GM19468 (cell line): ENCODE measurements at regions not wholly inside any gene's neighbourhood (a gene's known extent, or its start where the extent isn't known, plus 50 kb on each side); places are given as distances from the start of the nearest gene placed in this dataset.
"Not testable (repeated sequence)": the region's sequence is repeated elsewhere in the genome, so short reads cannot be mapped to it uniquely, and the experiment has no call there.

Experiments
- ATAC-seq: cut with Tn5 transposase; IDR thresholded peaks from one replicate; pipeline ENCODE4 v1.9.1; 2021; ENCODE audit warnings: mild to moderate bottlenecking, moderate library complexity, moderate number of reproducible peaks; ENCODE audit not compliant: unreplicated experiment; ENCODE audit errors: extremely low read depth

DNA sequence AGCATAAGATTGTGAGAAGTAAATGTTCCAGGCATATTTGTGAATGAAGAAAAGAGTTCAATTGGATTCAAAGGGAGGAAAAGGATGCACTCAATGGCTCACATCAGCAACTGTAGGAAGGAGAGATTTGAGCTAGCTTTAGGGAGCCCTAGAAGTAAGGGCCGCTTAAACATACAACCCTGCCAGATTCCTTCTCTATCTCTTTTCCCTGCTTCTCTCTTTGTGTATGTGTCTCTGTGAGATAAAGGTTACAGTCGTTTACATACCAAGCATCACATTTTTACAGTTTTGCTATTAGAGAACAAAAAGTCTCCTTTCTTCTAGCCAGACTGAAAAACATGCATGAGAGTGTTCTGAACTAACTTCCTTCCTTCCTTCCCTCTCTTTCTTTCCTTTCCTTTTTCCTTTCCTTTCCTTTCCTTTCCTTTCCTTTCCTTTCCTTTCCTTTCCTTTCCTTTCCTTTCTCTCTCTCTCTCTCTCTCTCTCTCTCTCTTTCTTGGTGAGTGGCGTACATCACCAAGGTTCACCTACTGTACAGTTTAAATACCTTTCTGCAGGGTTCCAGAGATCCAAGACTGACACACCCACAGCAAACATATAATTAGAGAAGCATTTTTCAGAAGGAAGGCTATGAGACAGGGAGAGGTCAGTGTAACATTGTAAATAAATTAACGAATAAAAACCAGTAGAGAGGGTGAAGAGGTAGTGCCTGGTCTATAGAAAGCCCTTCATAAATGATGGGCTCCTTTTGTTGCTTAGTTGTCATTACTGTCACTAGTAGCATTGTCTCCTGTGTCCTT, 240.4 kb downstream of the ARL4A start:
- ATAC-seq, result no peak

DNA sequence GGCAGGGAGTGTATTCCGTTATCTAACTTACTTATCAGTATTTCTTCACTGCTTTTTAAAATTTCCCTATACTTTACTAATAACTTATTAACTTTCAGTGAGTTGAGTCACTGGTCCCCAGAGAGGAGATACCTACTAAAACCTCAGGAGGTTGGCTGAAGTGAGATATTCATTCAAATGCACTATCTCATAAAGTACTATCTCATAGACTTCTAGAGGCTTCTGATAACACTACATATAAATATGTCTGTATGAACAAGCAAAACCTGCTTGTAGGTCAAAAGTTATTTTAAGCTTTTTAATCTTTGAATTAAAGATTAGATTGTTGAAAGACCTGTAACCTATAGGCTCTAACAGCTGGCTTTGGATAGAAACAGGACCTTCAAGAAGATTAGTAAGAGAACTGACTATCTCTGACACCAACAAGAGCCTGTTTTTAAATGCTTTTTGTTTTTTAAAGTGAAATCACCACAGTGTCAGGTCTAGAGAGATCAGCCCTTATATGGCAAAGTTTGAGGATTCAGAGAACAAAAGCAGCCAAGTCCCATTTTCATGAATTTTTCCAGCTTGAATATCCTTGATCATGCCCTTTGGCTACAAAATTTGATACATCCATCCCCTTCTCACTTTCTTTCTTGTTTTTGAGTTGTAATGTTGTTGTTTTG, 242.2 kb downstream of the ARL4A start:
- ATAC-seq, result no peak

DNA sequence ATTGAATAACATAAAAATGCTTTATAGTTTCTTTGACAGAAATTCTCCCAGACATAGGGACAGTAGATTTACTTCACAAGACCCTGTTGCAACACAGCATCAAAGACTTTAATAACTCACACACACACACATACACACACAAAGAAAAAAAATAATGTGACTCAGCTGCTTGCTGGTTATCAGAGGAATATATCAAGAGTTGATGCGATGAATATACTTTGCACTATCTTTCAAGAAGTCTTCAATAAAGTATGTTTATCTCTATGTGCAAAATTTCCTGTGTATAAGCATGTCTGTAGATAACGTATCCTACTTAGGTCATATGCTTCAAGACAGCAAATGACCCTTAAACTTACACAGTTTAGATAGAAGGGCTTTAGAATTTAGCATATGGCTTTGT, 243.1 kb downstream of the ARL4A start:
- no peak for ATAC-seq

DNA sequence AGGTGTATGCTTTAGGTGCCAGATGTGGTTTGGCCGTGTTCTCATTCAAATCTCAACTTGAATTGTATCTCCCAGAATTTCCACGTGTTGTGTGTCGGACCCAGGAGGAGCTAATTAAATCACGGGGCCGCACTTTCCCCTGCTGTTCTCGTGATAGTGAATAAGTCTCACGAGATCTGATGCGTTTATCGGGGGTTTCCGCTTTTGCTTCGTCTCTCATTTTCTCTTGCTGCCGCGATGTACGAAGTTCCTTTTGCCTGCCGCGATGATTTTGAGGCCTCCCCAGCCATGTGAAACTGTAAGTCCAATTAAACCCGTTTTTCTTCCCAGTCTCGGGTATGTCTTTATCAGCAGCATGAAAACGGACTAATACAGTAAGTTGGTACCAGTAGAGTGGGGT, 244.0 kb downstream of the ARL4A start:
- ATAC-seq, result not testable (repeated sequence)

DNA sequence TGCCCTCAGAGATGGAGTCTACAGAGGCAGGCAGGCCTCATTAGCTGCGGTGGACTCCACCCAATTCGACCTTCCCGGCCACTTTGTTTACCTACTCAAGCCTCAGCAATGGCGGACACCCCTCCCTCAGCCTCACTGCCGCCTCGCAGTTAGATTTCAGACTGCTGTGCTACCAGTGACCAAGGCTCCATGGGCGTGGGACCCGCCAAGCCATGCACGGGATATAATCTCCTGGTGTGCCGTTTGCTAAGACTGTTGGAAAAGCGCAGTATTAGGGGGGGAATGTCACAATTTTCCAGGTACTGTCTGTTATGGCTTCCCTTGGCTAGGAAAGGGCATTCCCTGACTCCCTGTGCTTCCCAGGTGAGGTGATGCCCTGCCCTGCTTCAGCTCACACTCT, 252.3 kb downstream of the ARL4A start:
- no peak for ATAC-seq

DNA sequence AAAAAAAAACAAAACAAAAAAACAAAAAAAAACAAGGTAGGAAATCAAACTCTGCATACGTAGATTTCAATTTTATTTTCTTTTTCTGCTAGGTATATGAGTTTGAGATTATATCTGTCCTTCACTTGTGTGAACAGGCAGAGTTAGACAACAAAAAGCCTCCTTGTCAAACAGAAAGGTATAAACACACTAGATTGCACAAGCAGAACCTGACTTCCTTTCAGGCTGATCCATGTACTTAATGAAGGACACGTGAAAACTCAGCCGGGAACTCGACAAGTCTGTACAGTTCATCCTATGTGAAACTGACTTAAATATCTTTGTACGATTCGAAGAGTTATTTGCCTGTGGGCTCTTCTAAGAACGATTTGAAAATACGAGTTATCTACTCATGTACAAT, 254.1 kb downstream of the ARL4A start:
- ATAC-seq, result no peak

DNA sequence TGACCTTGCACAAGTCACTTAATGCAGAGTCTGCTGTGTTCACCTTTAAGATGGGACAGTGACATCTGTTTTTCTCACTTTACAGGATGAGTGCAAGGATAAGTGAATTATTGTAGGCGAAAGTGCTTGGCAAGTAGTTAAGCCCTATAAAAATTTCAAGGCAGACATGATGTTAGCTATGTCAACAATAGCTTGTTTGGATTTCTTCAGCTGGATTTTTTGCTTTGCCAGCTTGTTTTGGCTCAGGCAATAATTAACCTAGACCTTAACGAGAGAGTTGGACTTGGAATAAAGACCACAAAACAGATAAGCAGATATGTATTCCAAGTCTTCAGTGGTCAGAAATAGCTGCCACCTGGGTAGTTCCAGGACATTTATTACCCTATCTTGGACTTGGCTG, 255.2 kb downstream of the ARL4A start:
- no peak for ATAC-seq

DNA sequence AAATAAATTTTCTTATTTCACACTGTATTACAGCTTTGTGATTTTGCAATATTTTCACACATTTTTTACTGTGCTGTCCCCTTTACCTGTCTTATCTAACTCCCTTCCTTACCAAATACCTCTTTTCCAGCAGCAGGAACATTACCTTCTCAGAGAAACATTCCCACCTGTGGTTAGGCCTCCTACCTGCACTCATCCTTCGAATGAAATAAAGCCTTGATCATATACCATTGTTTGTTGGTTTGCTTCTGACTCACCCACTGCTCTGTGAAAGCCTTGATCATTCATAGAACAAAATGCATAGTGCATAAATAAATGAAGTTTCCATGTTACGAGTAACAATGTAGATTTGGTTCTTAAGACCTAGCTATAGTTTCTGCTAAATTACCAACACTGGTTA, 256.3 kb downstream of the ARL4A start:
- ATAC-seq, result no peak

DNA sequence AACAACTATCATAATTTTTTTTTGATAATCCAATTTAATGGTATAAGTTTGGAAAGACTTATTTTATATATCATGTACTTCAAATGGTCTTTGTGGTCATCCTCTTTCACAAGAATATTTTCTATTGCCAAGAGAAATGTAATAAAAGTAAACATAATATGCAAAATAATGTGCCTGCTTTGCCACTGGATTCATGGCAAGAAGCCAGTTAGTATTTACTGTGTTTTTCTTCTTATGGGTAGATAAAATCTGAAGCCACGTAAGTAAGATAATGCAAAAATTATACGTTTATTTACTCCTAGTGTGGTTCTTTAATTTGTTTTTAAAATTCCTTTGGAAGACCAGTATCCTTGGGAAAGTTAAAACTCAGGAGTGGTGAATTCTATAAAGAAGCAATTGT, 258.5 kb downstream of the ARL4A start:
- ATAC-seq, result no peak

DNA sequence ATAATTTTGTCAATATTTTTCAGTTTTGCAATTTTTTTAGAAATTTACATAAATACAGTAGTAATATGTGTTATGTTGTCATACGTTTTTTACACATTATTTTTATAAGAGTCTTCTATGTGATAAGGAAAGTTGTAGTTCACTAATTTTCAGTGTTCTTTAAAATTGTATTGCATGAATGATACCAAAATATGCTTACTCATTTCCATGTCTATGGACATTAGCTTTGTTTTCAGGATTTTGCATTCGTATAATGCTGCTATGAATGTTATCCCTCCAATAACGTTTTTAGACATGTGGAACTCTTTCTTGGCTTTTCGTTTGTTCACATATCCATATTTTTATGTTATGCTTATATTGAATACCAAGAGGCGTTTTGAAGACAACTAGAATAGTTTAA, 260.0 kb downstream of the ARL4A start:
- no peak for ATAC-seq

DNA sequence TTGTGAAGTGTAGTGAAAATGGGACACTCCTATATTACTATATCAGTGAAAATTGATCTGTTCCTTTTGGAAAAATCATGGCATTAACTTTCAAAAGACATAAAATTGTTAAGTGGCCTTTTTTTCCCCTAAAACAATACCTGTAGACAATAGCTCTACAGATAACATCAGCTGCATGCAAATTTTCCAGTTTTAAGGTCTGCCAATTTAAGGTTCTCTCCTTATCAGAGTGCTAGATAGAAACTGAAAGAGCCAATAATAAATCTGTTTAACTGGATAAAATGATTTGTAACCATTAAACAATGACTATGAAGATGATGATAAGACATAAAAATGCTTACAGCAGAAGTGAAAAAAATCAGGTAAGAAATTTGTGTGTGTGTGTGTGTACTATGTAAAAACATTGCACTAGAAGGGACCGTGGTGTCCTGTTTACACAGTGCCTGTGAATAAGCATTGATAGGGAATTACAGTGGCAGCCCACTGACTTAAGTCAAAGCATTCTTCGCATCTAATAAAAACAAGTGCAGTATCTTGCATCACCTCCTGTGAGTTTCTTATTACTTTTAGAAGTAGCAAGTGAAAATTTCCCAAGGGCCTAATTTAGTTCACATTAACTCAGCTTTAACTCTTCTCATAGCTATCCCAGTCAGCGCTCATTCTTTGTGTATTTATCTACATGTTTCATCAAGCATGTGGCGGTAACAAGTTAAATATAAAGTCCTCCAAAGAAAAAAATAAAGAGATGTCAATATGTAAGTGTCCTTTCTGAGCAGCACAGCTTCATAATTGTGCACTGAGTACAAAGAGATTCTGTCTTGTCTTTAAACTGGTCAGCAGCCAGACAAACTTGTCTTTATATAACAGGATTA, 261.9 kb downstream of the ARL4A start:
- no peak for ATAC-seq

DNA sequence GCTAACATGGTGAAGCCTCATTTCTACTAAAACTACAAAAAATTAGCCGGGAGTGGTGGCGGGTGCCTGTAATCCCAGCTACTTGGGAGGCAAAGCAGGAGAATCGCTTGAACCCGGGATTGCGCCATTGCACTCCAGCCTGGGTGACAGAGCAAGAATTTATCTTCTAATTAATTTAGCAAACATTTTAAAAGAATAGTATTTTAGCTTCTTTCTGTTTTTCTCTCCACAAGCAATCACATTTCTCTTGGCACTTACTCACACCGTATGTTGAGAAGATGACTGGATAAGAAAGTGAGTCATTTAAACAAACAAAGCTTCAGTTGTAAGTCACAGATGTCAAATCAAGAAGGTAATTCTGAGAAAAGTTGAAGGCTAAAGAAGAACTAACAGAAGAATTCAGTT, 264.0 kb downstream of the ARL4A start:
- ATAC-seq, result no peak

DNA sequence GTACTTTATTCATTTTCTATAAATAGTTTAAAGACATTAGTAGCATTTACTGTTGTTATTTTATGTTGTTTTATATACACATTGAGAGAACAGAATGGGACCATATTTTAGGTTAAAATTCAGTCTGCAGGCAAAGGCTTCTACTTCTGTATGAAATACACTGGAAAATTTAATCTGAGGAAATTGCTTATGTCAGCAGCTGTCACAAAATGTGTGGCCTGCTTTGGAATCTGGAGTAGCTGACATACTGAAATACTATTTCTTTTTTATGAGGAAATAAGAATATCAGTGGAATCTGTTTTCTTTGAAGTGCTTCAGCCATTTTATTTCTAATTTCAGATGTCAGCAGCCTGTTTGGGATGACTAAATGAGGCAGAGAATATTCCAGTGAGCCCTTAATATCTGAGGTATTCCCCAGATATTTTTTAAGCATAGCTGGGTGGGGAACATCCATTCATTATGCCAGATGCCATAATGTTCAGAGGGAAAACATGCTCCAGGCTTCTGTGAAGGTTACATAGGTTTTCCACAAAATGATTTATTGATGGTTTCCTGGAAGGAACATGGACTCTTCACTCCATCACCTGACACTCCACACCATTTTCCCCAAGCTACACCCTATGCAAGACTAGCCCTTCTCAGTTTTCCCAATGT, 267.1 kb downstream of the ARL4A start:
- ATAC-seq, result no peak

DNA sequence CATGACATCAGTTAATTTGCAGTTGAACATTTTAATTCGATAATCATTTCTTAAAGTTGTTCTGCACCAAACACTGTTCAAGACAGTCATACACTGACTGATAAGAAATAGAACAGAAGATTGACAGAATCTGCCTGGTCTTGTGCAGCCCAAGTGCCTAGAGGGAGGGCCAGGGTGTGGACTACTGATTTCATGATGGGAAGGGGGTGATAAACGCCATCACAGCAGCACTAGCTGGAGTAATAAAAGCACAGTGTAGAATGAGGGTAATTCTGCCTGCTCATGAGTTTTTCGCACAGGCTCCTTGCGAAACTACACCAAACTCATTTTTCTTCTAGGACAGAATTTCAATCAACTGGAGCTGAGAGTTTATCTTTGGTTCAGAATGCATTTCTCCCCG, 270.1 kb downstream of the ARL4A start:
- no peak for ATAC-seq

DNA sequence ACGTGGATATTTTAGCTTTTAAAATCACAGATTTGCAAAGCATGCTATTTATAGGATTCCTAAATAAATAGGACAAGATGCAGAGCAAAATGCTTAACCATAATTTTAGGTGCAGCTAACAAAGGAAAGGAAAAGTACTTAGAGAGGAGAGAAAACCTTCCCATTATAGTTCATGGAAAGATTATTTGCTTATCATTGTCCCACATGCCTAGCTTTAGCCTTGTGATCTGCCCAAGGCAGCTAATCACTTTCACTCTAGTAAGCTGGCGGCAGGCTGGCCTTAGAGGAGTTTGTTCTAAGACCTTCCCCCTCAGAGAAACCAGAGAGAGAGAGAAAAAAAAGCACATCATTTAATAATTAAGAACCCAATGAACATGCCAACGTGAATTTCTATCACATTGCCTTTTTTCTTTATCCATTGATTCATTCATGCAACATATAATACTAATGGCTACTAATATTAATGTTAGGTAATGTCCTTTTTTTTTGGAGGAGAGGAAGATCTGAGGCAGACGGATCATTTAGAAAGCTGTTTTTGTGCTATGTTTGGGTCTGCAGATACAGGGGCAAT, 274.6 kb downstream of the ARL4A start:
- ATAC-seq, result no peak

DNA sequence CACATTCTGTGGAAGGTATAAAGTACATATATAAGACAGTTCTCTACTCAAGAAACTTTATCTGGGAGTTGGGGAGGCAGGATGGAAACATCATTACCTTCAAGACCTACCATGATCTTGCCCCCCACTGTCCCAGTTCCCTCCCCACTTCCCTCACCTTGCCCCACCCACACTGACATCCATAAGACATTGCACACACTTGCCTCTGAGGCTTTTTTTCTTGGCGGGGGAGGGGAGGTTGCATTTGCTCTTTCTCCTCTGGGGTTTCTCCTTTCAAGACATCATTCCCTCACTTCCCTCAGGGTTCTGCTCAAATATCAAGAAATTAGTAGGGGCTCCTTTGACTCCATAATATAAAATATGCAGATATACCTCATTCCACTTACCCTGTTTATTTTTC, 276.0 kb downstream of the ARL4A start:
- ATAC-seq, result no peak

DNA sequence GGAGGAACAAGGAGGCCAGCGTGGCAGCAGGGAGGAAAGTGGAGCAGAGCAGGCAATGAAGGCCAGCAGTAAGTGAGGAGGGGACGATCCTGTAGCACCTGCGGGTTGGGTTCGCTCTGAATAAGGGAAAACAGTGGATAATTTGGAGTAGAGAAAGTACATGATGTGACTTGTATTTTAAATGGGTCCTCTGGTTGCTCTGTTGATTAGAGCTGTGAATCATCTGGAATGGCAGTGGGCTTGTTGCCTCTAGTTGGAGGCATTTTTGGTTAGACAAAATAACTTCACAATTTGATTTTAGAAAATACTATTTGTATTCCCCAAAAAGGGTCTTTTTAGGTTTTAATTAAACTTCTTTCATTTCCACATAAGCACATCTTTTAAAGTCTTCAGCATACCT, 277.4 kb downstream of the ARL4A start:
- ATAC-seq, result no peak

DNA sequence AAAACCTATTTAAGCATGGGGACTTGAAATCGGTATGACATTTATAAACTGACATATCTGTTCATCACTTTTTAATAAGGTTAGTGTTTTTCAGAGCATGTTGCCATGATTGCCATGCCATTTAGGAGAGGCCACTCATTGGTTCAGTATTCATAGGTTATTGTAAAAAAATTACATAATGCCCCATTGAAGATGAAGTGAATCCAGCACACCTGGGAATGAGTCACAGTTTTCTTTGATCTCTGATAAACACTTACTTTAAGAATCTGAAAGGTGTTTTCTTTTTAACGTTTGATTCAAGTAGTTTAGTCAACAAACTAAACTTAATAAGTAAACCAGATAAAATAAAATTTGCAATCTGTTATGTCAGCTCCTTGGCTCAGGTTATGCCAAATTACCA, 278.3 kb downstream of the ARL4A start:
- no peak for ATAC-seq

DNA sequence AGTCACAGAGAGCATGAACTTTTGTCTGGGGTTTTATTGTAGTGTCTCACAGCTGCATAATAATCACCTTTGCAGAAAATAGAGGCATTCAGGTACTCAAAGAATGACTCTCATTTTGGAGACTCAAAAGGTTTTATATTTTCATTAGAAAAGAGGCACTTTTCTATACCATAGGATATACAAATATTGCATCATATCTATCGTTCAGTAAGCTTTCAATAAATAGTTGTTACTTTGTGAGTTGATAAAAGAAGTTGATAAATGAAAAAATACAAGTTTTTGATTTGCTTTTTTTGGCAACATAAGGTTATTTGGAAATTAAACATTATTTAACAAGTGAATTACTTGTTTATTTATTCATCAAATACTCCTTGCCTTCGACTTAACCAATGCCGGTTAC, 279.9 kb downstream of the ARL4A start:
- ATAC-seq, result no peak

DNA sequence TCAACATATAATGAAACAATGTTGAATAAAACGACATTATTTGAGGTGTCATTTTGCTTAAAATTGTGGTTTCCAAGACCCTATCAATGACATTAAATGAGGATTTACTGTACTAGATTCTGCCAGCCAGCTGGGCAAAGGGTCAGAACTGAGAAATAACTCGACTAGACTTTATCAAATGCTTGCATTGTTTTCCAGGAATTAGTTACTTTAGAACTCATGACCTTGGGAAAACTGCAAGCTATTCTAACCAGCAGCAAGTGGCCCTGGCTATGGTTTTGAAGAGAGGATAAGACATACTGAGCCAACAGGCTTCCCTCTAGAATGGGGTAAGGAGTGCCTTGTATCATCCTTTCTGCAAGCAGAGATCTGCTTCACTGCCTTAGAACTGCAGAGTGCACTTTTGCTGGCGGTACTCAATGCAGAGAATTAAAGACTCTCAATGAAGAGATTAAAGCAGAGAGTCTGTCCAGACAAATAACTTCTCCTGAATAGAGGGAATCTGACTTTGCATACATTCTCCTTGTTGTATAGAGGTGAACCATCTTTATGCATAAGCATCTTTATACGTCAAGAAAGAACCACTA, 281.5 kb downstream of the ARL4A start:
- ATAC-seq, result no peak
